Right hindlimb (tissue), 1 donor: ENCODE measurements at regions not wholly inside any gene's neighbourhood (a gene's known extent, or its start where the extent isn't known, plus 50 kb on each side); places are given as distances from the start of the nearest gene placed in this dataset.
"Not testable (repeated sequence)": the region's sequence is repeated elsewhere in the genome, so short reads cannot be mapped to it uniquely, and the experiment has no call there.

ENCODE experiments used
- DNase-seq: peaks from one replicate; pipeline ENCODE4 v3.0.0-alpha.2; 2018

- no peak for DNase-seq
Measured at GRCh38 chr5:116992681-116993080, 418.1 kb upstream of the SEMA6A start.

GRCh38 chr5:116989995-116990394 is 415.4 kb upstream of the SEMA6A start:
- peak; percentile 76 for DNase-seq

GRCh38 chr5:116982035-116982434 is 407.4 kb upstream of the SEMA6A start:
- DNase-seq = no peak

GRCh38 chr5:116980581-116980980 is 406.0 kb upstream of the SEMA6A start:
- no peak for DNase-seq

GRCh38 chr5:116976767-116977166 is 402.1 kb upstream of the SEMA6A start:
- DNase-seq = peak; percentile 24

- DNase-seq = no peak
Measured at GRCh38 chr5:116971131-116971530, 396.5 kb upstream of the SEMA6A start.

GRCh38 chr5:116970318-116970717 is 395.7 kb upstream of the SEMA6A start:
- DNase-seq = peak; percentile 37

GRCh38 chr5:116964438-116964837 is 389.8 kb upstream of the SEMA6A start:
- no peak for DNase-seq

GRCh38 chr5:116961021-116961420 is 386.4 kb upstream of the SEMA6A start:
- DNase-seq = no peak

GRCh38 chr5:116959843-116960242 is 385.2 kb upstream of the SEMA6A start:
- no peak for DNase-seq

- no peak for DNase-seq
Measured at GRCh38 chr5:116953251-116953930, 378.8 kb upstream of the SEMA6A start.

GRCh38 chr5:116951219-116951618 is 376.6 kb upstream of the SEMA6A start:
- no peak for DNase-seq

GRCh38 chr5:116947691-116948528 is 373.3 kb upstream of the SEMA6A start:
- no peak for DNase-seq

GRCh38 chr5:116945613-116946382 is 371.2 kb upstream of the SEMA6A start:
- not testable (repeated sequence) for DNase-seq

GRCh38 chr5:116944183-116944582 is 369.6 kb upstream of the SEMA6A start:
- DNase-seq = no peak

- no peak for DNase-seq
Measured at GRCh38 chr5:116942622-116943021, 368.0 kb upstream of the SEMA6A start.

- peak; percentile 49 for DNase-seq
Measured at GRCh38 chr5:116939641-116940040, 365.0 kb upstream of the SEMA6A start.

- peak; percentile 55 for DNase-seq
Measured at GRCh38 chr5:116938488-116938887, 363.9 kb upstream of the SEMA6A start.

- DNase-seq = no peak
Measured at GRCh38 chr5:116935561-116936162, 361.0 kb upstream of the SEMA6A start.

- DNase-seq = no peak
Measured at GRCh38 chr5:116930616-116931015, 356.0 kb upstream of the SEMA6A start.

GRCh38 chr5:116923344-116923743 is 348.7 kb upstream of the SEMA6A start:
- no peak for DNase-seq

GRCh38 chr5:116922532-116922931 is 347.9 kb upstream of the SEMA6A start:
- no peak for DNase-seq

GRCh38 chr5:116914869-116915504 is 340.4 kb upstream of the SEMA6A start:
- no peak for DNase-seq
